ENCODE measurements at regions not wholly inside any gene's neighbourhood (a gene's known extent, or its start where the extent isn't known, plus 50 kb on each side); places are given as distances from the start of the nearest gene placed in this dataset.
A peak's percentile ranks its signal among the peaks of the same experiment; 100 is the strongest.
"Not testable (repeated sequence)": the region's sequence is repeated elsewhere in the genome, so short reads cannot be mapped to it uniquely, and the experiment has no call there.

DNA sequence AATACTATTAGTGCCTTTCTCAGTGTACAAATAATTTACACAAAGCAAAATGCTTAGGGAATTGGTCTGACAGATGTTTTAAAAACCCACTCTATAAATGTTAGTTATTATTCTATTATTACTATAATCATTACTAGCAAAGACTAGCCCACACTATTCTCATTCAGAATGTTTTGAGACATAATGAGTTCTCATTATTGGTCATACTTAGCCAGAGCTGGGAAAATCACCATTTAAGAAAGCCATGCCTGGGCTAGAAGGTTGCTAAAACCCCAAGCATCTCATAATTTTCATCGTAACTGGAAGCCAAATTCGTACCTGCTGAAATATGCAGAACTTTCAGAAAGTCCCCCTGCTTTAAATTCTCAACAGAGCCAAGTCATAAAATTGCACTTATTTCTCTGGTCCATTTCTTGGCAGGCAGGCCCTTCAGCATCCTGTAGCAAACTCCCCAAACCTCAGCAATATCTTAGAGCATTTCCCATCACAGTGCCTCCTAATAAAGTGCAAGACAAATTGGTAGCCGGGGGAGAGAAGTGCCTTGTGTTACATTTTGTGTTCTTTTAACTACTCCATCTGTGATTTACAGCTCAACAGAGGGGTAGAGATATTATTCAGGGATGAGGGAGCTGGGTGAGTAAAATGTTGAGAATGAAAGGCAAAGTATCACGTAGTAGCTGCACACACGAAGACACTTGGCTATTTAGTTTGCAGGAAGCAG, 79.8 kb upstream of the ADAMTS18 start:
- Histone ChIP-seq H3K4me3 (ENCODE audit: low read depth, low read length) (no peak overlapping the region), H3K27me3 (ENCODE audit: control insufficient read depth, insufficient read depth, low read length) (no peaks in the 10 kb centered on the region), H3K36me3 (ENCODE audit: control insufficient read depth, insufficient read depth, low read length) (no peaks in the 10 kb centered on the region)
- FAIRE-seq = no peak
- TF ChIP-seq, protein P1, sequence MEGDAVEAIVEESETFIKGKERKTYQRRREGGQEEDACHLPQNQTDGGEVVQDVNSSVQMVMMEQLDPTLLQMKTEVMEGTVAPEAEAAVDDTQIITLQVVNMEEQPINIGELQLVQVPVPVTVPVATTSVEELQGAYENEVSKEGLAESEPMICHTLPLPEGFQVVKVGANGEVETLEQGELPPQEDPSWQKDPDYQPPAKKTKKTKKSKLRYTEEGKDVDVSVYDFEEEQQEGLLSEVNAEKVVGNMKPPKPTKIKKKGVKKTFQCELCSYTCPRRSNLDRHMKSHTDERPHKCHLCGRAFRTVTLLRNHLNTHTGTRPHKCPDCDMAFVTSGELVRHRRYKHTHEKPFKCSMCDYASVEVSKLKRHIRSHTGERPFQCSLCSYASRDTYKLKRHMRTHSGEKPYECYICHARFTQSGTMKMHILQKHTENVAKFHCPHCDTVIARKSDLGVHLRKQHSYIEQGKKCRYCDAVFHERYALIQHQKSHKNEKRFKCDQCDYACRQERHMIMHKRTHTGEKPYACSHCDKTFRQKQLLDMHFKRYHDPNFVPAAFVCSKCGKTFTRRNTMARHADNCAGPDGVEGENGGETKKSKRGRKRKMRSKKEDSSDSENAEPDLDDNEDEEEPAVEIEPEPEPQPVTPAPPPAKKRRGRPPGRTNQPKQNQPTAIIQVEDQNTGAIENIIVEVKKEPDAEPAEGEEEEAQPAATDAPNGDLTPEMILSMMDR (IDR thresholded peaks at IDR 0.05; ENCODE audit: insufficient read depth, low read length, severe bottlenecking) = no peak
- DNase-seq (ENCODE audit: low read depth) = no peak

DNA sequence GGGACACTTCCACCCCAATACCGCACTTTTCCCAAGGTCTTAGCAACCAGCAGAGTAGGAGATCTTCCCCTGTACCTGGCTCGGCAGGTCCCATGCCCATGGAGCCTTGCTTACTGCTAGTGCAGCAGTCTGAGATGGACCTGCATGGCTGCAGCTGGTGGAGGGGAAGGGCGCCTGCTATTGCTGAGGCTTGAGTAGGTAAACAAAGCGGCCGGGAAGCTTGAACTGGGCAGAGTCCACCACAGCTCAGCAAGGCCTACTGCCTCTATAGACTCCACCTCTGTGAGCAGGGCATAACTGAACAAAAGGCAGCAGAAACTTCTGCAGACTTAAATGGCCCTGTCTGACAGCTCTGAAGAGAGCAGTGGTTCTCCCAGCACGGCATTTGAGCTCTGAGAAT, 90.4 kb upstream of the ADAMTS18 start:
- not testable (repeated sequence) for DNase-seq (ENCODE audit: low read depth); FAIRE-seq; H3K36me3 ChIP-seq (ENCODE audit: control insufficient read depth, insufficient read depth, low read length); H3K27me3 ChIP-seq (ENCODE audit: control insufficient read depth, insufficient read depth, low read length); H3K4me3 ChIP-seq (ENCODE audit: low read depth, low read length)

DNA sequence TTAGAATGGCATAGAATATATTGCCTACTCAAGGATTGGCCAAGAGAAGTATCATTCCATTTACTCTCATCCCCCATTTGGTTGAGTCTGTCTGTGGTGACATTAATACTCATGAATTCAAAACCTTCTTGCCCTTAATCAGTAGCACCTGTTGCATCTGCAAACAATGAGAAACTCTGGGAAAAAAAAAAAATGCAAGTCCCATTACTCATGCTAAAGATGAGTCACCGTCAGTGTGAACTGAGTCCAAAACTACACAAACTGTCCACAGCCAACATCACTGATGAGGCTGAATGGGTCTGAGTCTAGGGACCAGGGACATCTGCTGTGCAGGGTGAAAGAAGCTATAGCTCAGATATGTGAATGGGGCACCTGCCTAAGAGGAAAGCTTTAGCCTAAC, 96.9 kb upstream of the ADAMTS18 start:
- Histone ChIP-seq H3K27me3 (ENCODE audit: control insufficient read depth, insufficient read depth, low read length) (no peaks in the 10 kb centered on the region), H3K4me3 (ENCODE audit: low read depth, low read length) (no peak overlapping the region), H3K36me3 (ENCODE audit: control insufficient read depth, insufficient read depth, low read length) (no peaks in the 10 kb centered on the region)
- TF ChIP-seq, protein P1 (IDR thresholded peaks at IDR 0.05; ENCODE audit: insufficient read depth, low read length, severe bottlenecking) = no peak
- FAIRE-seq (no peak), DNase-seq (ENCODE audit: low read depth) (peak; percentile 32)

DNA sequence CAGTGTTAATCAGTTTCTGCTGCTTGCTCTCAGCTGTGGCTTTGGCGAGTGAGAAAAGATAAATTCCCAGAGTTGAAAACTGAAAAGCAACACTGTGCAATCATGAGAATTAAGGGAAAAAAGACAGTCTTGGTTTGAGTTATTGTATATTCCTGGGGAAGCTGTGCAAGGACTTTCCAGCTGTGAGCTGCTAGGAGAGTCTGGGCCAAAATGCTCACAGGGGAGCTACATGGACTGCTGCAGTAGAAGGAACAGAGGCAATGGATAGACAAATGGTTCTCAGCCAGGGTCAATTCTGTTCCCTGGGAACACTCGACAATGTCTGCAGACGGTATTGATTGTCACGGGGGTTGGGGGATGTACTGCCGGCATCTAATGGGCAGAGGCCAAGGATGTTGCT, 102.0 kb upstream of the ADAMTS18 start:
- no peaks in the 10 kb centered on the region for H3K27me3 ChIP-seq (ENCODE audit: control insufficient read depth, insufficient read depth, low read length)
- H3K4me3 ChIP-seq (ENCODE audit: low read depth, low read length) = no peak overlapping the region
- DNase-seq (ENCODE audit: low read depth) = no peak
- H3K36me3 ChIP-seq (ENCODE audit: control insufficient read depth, insufficient read depth, low read length) = no peaks in the 10 kb centered on the region
- TF ChIP-seq, protein P1 (IDR thresholded peaks at IDR 0.05; ENCODE audit: insufficient read depth, low read length, severe bottlenecking) = no peak
- FAIRE-seq = no peak

DNA sequence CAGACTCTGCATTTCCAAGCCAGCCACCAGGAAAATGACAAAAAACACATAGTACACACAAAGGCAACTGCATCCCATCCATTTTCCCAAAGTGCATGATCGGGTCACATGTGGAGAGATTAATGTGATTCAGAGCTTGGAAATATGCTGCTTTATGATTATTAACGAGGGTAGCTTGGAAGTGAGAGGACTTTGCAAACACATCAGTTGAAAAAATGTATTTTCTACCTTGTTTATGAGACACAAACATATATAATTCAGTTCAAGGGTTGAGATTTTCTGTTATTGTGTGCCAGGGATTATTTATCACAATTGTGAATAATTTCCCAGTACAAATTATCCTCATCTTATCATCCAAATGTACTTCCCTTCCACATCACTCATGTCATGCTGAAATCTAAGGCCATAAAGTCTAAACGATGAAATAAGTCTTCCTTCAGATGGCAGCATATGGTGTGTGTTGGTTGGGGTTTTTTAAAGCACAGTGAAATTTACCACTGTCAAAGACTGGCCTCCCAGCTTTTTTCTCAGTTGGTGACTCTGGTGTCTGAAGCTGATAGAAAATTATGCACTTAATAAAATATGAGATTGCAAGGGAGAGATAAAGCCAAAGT, 104.7 kb upstream of the ADAMTS18 start:
- DNase-seq (ENCODE audit: low read depth) (no peak), FAIRE-seq (no peak)
- H3K4me3 ChIP-seq (ENCODE audit: low read depth, low read length) = no peak overlapping the region
- no peaks in the 10 kb centered on the region for H3K27me3 ChIP-seq (ENCODE audit: control insufficient read depth, insufficient read depth, low read length)
- TF ChIP-seq, protein P1 (IDR thresholded peaks at IDR 0.05; ENCODE audit: insufficient read depth, low read length, severe bottlenecking) = no peak
- no peaks in the 10 kb centered on the region for H3K36me3 ChIP-seq (ENCODE audit: control insufficient read depth, insufficient read depth, low read length)

DNA sequence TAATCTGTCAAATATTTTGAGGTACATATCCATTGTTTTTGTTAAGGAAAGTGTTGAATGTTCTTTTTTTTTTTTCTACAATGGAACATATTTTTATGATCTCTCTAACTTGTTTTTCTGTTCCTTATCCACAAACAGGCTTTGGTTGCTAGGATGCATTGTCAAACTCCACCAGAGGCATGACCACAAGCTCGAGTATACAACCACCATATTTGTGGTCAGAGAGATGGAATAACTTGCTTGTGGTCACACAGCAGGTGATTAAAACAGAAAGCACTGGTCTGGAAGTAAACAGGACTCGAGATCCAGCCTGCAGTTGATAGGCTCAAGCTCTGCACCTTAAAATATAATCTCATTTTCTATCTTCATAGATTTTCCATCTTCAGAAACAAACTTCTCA, 105.8 kb upstream of the ADAMTS18 start:
- Histone ChIP-seq H3K4me3 (ENCODE audit: low read depth, low read length) (no peak overlapping the region), H3K36me3 (ENCODE audit: control insufficient read depth, insufficient read depth, low read length) (no peaks in the 10 kb centered on the region), H3K27me3 (ENCODE audit: control insufficient read depth, insufficient read depth, low read length) (no peaks in the 10 kb centered on the region)
- TF ChIP-seq, protein P1 (IDR thresholded peaks at IDR 0.05; ENCODE audit: insufficient read depth, low read length, severe bottlenecking) = no peak
- FAIRE-seq (no peak), DNase-seq (ENCODE audit: low read depth) (no peak)

Measured in bronchial epithelial cell (primary cell).